HL-60 (cell line): ENCODE measurements at regions not wholly inside any gene's neighbourhood (a gene's known extent, or its start where the extent isn't known, plus 50 kb on each side); places are given as distances from the start of the nearest gene placed in this dataset.

Experiments
- DNase-seq, 2 experiments: peaks; one replicate each; pipeline ENCODE4 v3.0.0-alpha.2; 2010 to 2020; ENCODE audit warnings: low read depth in 1 of 2, low spot score in 1 of 2
- H3K27ac ChIP-seq: fragments of 250-450 bp; sonication (Bioruptor Pico); replicated peaks from 2 replicates; pipeline ENCODE4 v1.5.1; 2020; ENCODE audit warnings: mild to moderate bottlenecking, moderate library complexity
- H3K27me3 ChIP-seq: fragments of 250-450 bp; sonication (Bioruptor Pico); 2 replicates; pipeline ENCODE4 v1.5.1; 2021; ENCODE audit warnings: mild to moderate bottlenecking, moderate library complexity; ENCODE audit not compliant: insufficient read depth, poor library complexity, severe bottlenecking
- H3K4me3 ChIP-seq: replicated peaks from 2 replicates; pipeline ENCODE4 v1.5.1; 2011; ENCODE audit warnings: mild to moderate bottlenecking, control low read depth, low read length; ENCODE audit not compliant: insufficient read depth
- GABPA ChIP-seq: IDR thresholded peaks from 2 replicates; pipeline ENCODE4 v1.6.1; 2012; ENCODE audit warnings: low read depth
- POLR2AphosphoS5 ChIP-seq: IDR thresholded peaks from 2 replicates; pipeline ENCODE4 v1.6.1; 2012; ENCODE audit warnings: low read depth
- REST ChIP-seq: IDR thresholded peaks from 2 replicates; pipeline ENCODE4 v1.6.1; 2012; ENCODE audit warnings: low read depth; ENCODE audit not compliant: insufficient replicate concordance
- SPI1 ChIP-seq: IDR thresholded peaks from 2 replicates; pipeline ENCODE4 v1.6.1; 2012; ENCODE audit warnings: low read depth, mild to moderate bottlenecking, borderline replicate concordance
- TF ChIP-seq, protein P1 (sequence below): IDR thresholded peaks from one replicate; pipeline ENCODE4 v1.5.1; 2011; ENCODE audit warnings: low read length, control low read depth, inconsistent platforms; ENCODE audit not compliant: insufficient read depth

DNA sequence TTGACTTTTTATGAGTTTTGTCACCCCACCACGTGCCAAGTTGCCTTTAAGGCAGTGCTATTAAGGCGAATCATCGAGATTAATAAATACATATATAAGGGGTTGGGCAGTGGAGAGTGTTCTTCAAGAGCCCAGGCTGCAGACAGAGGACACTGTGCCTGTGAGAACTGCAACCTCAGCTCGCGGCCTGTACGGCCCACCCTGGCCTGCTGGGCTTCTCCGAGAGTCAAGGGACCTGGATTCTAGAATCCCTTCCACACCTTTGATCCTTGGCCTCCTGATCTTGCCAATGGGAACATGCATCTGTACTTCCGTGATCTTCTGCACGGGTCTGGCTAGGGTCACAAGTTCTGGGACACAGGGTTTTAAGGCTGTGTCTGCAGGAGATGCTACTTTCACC, 54.5 kb downstream of the IRX5 start:
- H3K27me3 ChIP-seq = no peaks in the 10 kb centered on the region
- TF ChIP-seq SPI1 (no peak), GABPA (no peak), POLR2AphosphoS5 (no peak), REST (no peak)
- TF ChIP-seq, protein P1, sequence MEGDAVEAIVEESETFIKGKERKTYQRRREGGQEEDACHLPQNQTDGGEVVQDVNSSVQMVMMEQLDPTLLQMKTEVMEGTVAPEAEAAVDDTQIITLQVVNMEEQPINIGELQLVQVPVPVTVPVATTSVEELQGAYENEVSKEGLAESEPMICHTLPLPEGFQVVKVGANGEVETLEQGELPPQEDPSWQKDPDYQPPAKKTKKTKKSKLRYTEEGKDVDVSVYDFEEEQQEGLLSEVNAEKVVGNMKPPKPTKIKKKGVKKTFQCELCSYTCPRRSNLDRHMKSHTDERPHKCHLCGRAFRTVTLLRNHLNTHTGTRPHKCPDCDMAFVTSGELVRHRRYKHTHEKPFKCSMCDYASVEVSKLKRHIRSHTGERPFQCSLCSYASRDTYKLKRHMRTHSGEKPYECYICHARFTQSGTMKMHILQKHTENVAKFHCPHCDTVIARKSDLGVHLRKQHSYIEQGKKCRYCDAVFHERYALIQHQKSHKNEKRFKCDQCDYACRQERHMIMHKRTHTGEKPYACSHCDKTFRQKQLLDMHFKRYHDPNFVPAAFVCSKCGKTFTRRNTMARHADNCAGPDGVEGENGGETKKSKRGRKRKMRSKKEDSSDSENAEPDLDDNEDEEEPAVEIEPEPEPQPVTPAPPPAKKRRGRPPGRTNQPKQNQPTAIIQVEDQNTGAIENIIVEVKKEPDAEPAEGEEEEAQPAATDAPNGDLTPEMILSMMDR = no peak
- H3K27ac ChIP-seq = no peak overlapping the region
- no peak overlapping the region for H3K4me3 ChIP-seq
- no peak for DNase-seq

- TF ChIP-seq, protein P1 = no peak
- no peak overlapping the region for H3K27ac ChIP-seq
- no peaks in the 10 kb centered on the region for H3K27me3 ChIP-seq
- no peak for DNase-seq
- H3K4me3 ChIP-seq = no peak overlapping the region
Measured at GRCh38 chr16:54985668-54986067, 55.0 kb downstream of the IRX5 start.

DNA sequence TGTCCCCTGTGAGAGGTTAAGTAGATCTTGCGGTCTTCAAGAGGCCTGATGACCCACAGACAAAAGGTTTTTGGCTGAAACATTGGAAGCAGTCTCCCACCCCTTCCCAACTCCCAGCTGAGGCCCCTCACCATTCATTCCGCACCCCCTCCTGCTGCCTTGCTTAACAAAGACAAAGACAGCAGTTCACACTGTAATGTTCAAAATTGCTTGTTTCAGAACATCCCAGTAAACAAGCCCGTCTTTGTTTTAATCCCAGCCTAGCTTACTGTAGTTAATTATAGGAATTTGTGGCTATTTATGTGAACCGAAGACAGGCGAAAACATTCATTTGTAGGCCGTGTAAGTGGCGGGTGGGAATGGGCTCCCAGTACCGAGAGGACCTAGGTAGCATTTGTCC, 55.7 kb downstream of the IRX5 start:
- H3K4me3 ChIP-seq = no peak overlapping the region
- DNase-seq = no peak
- no peak overlapping the region for H3K27ac ChIP-seq
- no peaks in the 10 kb centered on the region for H3K27me3 ChIP-seq
- no peak for TF ChIP-seq POLR2AphosphoS5
- no peak for TF ChIP-seq SPI1
- TF ChIP-seq GABPA = no peak
- no peak for TF ChIP-seq REST
- TF ChIP-seq, protein P1 = no peak

- H3K4me3 ChIP-seq = no peak overlapping the region
- no peak for DNase-seq
- H3K27me3 ChIP-seq = no peaks in the 10 kb centered on the region
- no peak overlapping the region for H3K27ac ChIP-seq
- TF ChIP-seq, protein P1 = no peak
- TF ChIP-seq REST = no peak
- no peak for TF ChIP-seq GABPA
- no peak for TF ChIP-seq POLR2AphosphoS5
- TF ChIP-seq SPI1 = no peak
Measured at GRCh38 chr16:54987081-54987480, 56.4 kb downstream of the IRX5 start.
